ENCODE measurements at regions not wholly inside any gene's neighbourhood (a gene's known extent, or its start where the extent isn't known, plus 50 kb on each side); places are given as distances from the start of the nearest gene placed in this dataset.

DNA sequence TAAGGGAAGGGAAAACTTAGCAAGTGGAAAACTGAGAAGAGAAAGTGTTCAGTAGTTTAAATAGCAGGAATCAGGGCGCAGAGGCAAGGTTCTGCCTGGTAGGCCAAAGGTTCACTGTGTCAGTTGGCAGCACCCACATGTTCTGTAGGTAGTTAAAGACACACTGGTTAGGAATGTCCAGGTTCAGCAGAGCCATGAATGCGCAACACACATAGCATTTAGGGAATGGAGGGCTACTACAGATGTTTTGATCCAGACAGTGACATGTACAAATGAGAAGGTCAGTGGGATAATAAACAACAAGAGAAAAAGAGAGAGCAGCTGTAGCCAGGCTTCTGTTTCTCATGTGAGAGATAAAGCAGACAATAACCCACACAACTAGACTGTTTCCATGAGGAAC lies 56.2 kb upstream of the ARHGAP42 start:
- TF ChIP-seq CEBPB (IDR thresholded peaks at IDR 0.05; ENCODE audit: low read depth) = no peak
- TF ChIP-seq, protein P1, sequence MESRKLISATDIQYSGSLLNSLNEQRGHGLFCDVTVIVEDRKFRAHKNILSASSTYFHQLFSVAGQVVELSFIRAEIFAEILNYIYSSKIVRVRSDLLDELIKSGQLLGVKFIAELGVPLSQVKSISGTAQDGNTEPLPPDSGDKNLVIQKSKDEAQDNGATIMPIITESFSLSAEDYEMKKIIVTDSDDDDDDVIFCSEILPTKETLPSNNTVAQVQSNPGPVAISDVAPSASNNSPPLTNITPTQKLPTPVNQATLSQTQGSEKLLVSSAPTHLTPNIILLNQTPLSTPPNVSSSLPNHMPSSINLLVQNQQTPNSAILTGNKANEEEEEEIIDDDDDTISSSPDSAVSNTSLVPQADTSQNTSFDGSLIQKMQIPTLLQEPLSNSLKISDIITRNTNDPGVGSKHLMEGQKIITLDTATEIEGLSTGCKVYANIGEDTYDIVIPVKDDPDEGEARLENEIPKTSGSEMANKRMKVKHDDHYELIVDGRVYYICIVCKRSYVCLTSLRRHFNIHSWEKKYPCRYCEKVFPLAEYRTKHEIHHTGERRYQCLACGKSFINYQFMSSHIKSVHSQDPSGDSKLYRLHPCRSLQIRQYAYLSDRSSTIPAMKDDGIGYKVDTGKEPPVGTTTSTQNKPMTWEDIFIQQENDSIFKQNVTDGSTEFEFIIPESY (IDR thresholded peaks at IDR 0.05; ENCODE audit: extremely low read depth, insufficient replicate concordance, low read length) = no peak
- TF ChIP-seq, protein P2, sequence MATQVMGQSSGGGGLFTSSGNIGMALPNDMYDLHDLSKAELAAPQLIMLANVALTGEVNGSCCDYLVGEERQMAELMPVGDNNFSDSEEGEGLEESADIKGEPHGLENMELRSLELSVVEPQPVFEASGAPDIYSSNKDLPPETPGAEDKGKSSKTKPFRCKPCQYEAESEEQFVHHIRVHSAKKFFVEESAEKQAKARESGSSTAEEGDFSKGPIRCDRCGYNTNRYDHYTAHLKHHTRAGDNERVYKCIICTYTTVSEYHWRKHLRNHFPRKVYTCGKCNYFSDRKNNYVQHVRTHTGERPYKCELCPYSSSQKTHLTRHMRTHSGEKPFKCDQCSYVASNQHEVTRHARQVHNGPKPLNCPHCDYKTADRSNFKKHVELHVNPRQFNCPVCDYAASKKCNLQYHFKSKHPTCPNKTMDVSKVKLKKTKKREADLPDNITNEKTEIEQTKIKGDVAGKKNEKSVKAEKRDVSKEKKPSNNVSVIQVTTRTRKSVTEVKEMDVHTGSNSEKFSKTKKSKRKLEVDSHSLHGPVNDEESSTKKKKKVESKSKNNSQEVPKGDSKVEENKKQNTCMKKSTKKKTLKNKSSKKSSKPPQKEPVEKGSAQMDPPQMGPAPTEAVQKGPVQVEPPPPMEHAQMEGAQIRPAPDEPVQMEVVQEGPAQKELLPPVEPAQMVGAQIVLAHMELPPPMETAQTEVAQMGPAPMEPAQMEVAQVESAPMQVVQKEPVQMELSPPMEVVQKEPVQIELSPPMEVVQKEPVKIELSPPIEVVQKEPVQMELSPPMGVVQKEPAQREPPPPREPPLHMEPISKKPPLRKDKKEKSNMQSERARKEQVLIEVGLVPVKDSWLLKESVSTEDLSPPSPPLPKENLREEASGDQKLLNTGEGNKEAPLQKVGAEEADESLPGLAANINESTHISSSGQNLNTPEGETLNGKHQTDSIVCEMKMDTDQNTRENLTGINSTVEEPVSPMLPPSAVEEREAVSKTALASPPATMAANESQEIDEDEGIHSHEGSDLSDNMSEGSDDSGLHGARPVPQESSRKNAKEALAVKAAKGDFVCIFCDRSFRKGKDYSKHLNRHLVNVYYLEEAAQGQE (IDR thresholded peaks at IDR 0.05; ENCODE audit: low read depth) = no peak
- no peak for TF ChIP-seq JUND (IDR thresholded peaks at IDR 0.05)
- TF ChIP-seq FOSL1 (IDR thresholded peaks at IDR 0.05; ENCODE audit: low read depth) = no peak
- no peak for TF ChIP-seq TCF7L2 (IDR thresholded peaks at IDR 0.05; ENCODE audit: borderline replicate concordance, extremely low read depth, insufficient read depth, insufficient read length)
- TF ChIP-seq SP1 (IDR thresholded peaks at IDR 0.05; ENCODE audit: low read depth) = no peak
- TF ChIP-seq CBX3 (IDR thresholded peaks at IDR 0.05; ENCODE audit: low read depth) = no peak
- no peak for TF ChIP-seq ZNF274 (IDR thresholded peaks at IDR 0.05; ENCODE audit: low read depth, low read length)
- TF ChIP-seq, protein P3, sequence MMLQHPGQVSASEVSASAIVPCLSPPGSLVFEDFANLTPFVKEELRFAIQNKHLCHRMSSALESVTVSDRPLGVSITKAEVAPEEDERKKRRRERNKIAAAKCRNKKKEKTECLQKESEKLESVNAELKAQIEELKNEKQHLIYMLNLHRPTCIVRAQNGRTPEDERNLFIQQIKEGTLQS (IDR thresholded peaks at IDR 0.05) = no peak
- TF ChIP-seq YY1 (IDR thresholded peaks at IDR 0.05; ENCODE audit: extremely low read depth, insufficient replicate concordance, low read depth, low read length) = no peak
- TF ChIP-seq, protein P4, sequence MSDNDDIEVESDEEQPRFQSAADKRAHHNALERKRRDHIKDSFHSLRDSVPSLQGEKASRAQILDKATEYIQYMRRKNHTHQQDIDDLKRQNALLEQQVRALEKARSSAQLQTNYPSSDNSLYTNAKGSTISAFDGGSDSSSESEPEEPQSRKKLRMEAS (IDR thresholded peaks at IDR 0.05) = no peak
- TF ChIP-seq SIN3A (IDR thresholded peaks at IDR 0.05; ENCODE audit: low read depth) = no peak
- TF ChIP-seq EGR1 (IDR thresholded peaks at IDR 0.05; ENCODE audit: low read depth) = no peak
- no peak for TF ChIP-seq ELF1 (IDR thresholded peaks at IDR 0.05; ENCODE audit: borderline replicate concordance, low read depth)
- no peak for TF ChIP-seq ZFX (IDR thresholded peaks at IDR 0.05)
- TF ChIP-seq, protein P5, sequence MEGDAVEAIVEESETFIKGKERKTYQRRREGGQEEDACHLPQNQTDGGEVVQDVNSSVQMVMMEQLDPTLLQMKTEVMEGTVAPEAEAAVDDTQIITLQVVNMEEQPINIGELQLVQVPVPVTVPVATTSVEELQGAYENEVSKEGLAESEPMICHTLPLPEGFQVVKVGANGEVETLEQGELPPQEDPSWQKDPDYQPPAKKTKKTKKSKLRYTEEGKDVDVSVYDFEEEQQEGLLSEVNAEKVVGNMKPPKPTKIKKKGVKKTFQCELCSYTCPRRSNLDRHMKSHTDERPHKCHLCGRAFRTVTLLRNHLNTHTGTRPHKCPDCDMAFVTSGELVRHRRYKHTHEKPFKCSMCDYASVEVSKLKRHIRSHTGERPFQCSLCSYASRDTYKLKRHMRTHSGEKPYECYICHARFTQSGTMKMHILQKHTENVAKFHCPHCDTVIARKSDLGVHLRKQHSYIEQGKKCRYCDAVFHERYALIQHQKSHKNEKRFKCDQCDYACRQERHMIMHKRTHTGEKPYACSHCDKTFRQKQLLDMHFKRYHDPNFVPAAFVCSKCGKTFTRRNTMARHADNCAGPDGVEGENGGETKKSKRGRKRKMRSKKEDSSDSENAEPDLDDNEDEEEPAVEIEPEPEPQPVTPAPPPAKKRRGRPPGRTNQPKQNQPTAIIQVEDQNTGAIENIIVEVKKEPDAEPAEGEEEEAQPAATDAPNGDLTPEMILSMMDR (IDR thresholded peaks at IDR 0.05 in 2 of 3, conservative IDR thresholded peaks at IDR 0.05 in 1 of 3; ENCODE audit: borderline replicate concordance in 1 of 3, insufficient read depth in 1 of 3, low read depth in 2 of 3, low read length in 2 of 3) = no peak
- TF ChIP-seq POLR2A (IDR thresholded peaks at IDR 0.05; ENCODE audit: borderline replicate concordance, extremely low read depth, insufficient read depth, insufficient read length) = no peak
- TF ChIP-seq EZH2phosphoT487 (IDR thresholded peaks at IDR 0.05; ENCODE audit: borderline replicate concordance) = no peak
- no peak for TF ChIP-seq SRF (IDR thresholded peaks at IDR 0.05; ENCODE audit: low read depth)
- Histone ChIP-seq H3K27me3 (ENCODE audit: insufficient read depth, low read length) (no peaks in the 10 kb centered on the region), H3K27ac (ENCODE audit: low read depth, low read length) (no peak overlapping the region), H3K79me2 (ENCODE audit: insufficient read depth, low read length) (no peaks in the 10 kb centered on the region), H4K20me1 (ENCODE audit: insufficient read depth) (no peaks in the 10 kb centered on the region), H3K36me3 (ENCODE audit: control insufficient read depth in 1 of 2, insufficient read depth in 2 of 2, low read length in 2 of 2) (no peaks in the 10 kb centered on the region), H3K9me3 (ENCODE audit: control insufficient read depth in 1 of 2, insufficient read depth in 1 of 2, low read depth in 1 of 2, low read length in 2 of 2) (no peaks in the 10 kb centered on the region), H2AFZ (ENCODE audit: low read depth, low read length, poor library complexity, severe bottlenecking) (no peak overlapping the region), H3K4me1 (ENCODE audit: control insufficient read depth in 1 of 2, insufficient read depth in 2 of 2, low read length in 2 of 2) (no peaks in the 10 kb centered on the region), H3K4me2 (ENCODE audit: low read length) (no peak overlapping the region), H3K9me2 (ENCODE audit: insufficient read depth) (no peaks in the 10 kb centered on the region), H3K9ac (ENCODE audit: low read length) (no peak overlapping the region), H3K4me3 (replicated peaks in 1 of 2; ENCODE audit: low read depth in 1 of 2, low read length in 2 of 2) (no peak overlapping the region)
- ChIA-PET RAD21 (ENCODE audit: low non-redundant PET in 1 of 2, low total read pairs in 2 of 2, uncharacterized antibody in 2 of 2, unreplicated experiment in 2 of 2) (no interaction called here), POLR2A (no interaction called here), CTCF (no interaction called here)
- intact Hi-C loops (cut with micrococcal nuclease) = no loop called here
- DNase-seq (ENCODE audit: low read depth, low spot score) = no peak
- no TSS peak for BruUV-seq (replicated peaks)
- ATAC-seq = no peak
